ENCODE measurements at regions not wholly inside any gene's neighbourhood (a gene's known extent, or its start where the extent isn't known, plus 50 kb on each side); places are given as distances from the start of the nearest gene placed in this dataset.
"Not testable (repeated sequence)": the region's sequence is repeated elsewhere in the genome, so short reads cannot be mapped to it uniquely, and the experiment has no call there.

GRCh38 chr11:92008249-92008648 is 216.4 kb upstream of the FAT3 start:
- no peak for DNase-seq
- ChIA-PET POLR2A (no interaction called here), CTCF (no interaction called here)
- Mint-ChIP-seq H3K27me3 (no peaks in the 10 kb centered on the region), H3K36me3 (no peaks in the 10 kb centered on the region), H3K27ac (no peak overlapping the region), H3K9me3 (peaks cover 2 to 15% (median 8%) of the 10 kb centered on the region in 5 donors), H3K4me3 (no peak overlapping the region), H3K4me1 (no peaks in the 10 kb centered on the region)
- no peaks in the 10 kb centered on the region for H3K4me1 ChIP-seq (ENCODE audit: insufficient read depth, low read length)
- H3K36me3 ChIP-seq (ENCODE audit: insufficient read depth, low read length): no peaks in the 10 kb centered on the region
- H3K27ac ChIP-seq (ENCODE audit: low read depth, low read length): no peak overlapping the region
- H3K27me3 ChIP-seq (ENCODE audit: insufficient read depth, low read length, poor library complexity, severe bottlenecking): no peaks in the 10 kb centered on the region
- H3K4me3 ChIP-seq (ENCODE audit: low read length): no peak overlapping the region
- H3K9me3 ChIP-seq (ENCODE audit: low read length): no peaks in the 10 kb centered on the region

- no peaks in the 10 kb centered on the region for H3K36me3 Mint-ChIP-seq
- H3K4me3 ChIP-seq (ENCODE audit: low read length): no peak overlapping the region
- no peak overlapping the region for H3K27ac ChIP-seq (ENCODE audit: low read depth, low read length)
- no peaks in the 10 kb centered on the region for H3K4me1 Mint-ChIP-seq
- no peaks in the 10 kb centered on the region for H3K27me3 Mint-ChIP-seq
- CTCF ChIA-PET: no interaction called here
- peaks cover 0 to 11% (median 3%) of the 10 kb centered on the region in 5 donors for H3K9me3 Mint-ChIP-seq
- H3K27ac Mint-ChIP-seq: no peak overlapping the region
- POLR2A ChIA-PET: no interaction called here
- H3K9me3 ChIP-seq (ENCODE audit: low read length): no peaks in the 10 kb centered on the region
- H3K4me1 ChIP-seq (ENCODE audit: insufficient read depth, low read length): no peaks in the 10 kb centered on the region
- H3K27me3 ChIP-seq (ENCODE audit: insufficient read depth, low read length, poor library complexity, severe bottlenecking): no peaks in the 10 kb centered on the region
- no peak overlapping the region for H3K4me3 Mint-ChIP-seq
- DNase-seq: no peak
- H3K36me3 ChIP-seq (ENCODE audit: insufficient read depth, low read length): no peaks in the 10 kb centered on the region
These were observed 222.1 kb upstream of the FAT3 start for GRCh38 chr11:92002568-92002967.

- Mint-ChIP-seq H3K9me3 (peaks cover 0 to 19% (median 4%) of the 10 kb centered on the region in 5 donors), H3K4me1 (no peaks in the 10 kb centered on the region), H3K36me3 (no peaks in the 10 kb centered on the region), H3K27ac (no peak overlapping the region), H3K4me3 (no peak overlapping the region), H3K27me3 (no peaks in the 10 kb centered on the region)
- Histone ChIP-seq H3K27ac (ENCODE audit: low read depth, low read length) (no peak overlapping the region), H3K27me3 (ENCODE audit: insufficient read depth, low read length, poor library complexity, severe bottlenecking) (no peaks in the 10 kb centered on the region), H3K9me3 (ENCODE audit: low read length) (no peaks in the 10 kb centered on the region), H3K36me3 (ENCODE audit: insufficient read depth, low read length) (no peaks in the 10 kb centered on the region), H3K4me3 (ENCODE audit: low read length) (no peak overlapping the region), H3K4me1 (ENCODE audit: insufficient read depth, low read length) (no peaks in the 10 kb centered on the region)
- no peak for DNase-seq
- ChIA-PET CTCF (no interaction called here), POLR2A (no interaction called here)
These were observed 226.1 kb upstream of the FAT3 start for GRCh38 chr11:91998481-91998880.

DNA sequence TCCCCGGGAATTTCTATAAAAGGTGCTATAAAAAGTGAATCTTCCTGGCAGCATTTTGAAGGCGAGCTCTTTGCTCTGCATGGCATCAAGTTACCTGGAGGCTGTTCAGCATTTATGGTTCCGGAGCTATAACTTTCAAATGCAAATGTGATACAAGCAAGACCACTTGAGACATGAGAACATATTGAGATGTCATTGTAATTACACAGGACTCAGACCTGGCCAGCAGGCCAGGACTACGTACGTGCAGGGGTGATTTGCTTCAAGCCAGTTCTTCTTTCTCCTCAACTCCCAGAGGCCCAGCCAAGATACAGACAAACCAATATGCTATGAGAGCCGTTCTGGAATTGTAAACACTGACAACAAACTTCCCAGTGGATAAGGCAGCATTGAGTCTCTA is 227.4 kb upstream of the FAT3 start:
- Mint-ChIP-seq H3K36me3 (no peaks in the 10 kb centered on the region), H3K9me3 (peaks cover 3 to 14% (median 4%) of the 10 kb centered on the region in 5 donors), H3K4me1 (no peaks in the 10 kb centered on the region), H3K4me3 (no peak overlapping the region), H3K27ac (no peak overlapping the region), H3K27me3 (no peaks in the 10 kb centered on the region)
- H3K36me3 ChIP-seq (ENCODE audit: insufficient read depth, low read length): no peaks in the 10 kb centered on the region
- ChIA-PET POLR2A (no interaction called here), CTCF (no interaction called here)
- H3K4me1 ChIP-seq (ENCODE audit: insufficient read depth, low read length): no peaks in the 10 kb centered on the region
- no peak overlapping the region for H3K4me3 ChIP-seq (ENCODE audit: low read length)
- no peaks in the 10 kb centered on the region for H3K27me3 ChIP-seq (ENCODE audit: insufficient read depth, low read length, poor library complexity, severe bottlenecking)
- no peak overlapping the region for H3K27ac ChIP-seq (ENCODE audit: low read depth, low read length)
- H3K9me3 ChIP-seq (ENCODE audit: low read length): no peaks in the 10 kb centered on the region
- DNase-seq: no peak

DNA sequence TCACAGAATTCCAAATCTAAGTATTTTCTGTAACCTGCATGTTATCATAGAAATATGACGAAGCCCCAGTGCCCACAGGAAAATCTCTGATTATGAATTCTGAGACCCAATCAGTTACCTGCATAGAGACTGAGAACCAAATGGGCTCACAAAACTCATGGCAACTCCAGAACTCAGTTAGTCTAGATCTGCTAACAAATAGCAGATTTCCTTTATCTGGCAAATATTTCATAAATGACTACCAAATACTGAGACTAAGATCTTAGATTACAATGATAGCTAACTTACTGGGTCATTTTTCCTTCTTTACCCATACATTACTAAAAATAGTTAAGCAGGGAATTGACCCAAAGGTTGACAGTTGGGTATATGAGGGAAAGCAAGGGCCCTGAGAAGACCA is 228.1 kb upstream of the FAT3 start:
- Mint-ChIP-seq H3K4me3 (no peak overlapping the region), H3K9me3 (peaks cover 3 to 16% (median 4%) of the 10 kb centered on the region in 5 donors), H3K27me3 (no peaks in the 10 kb centered on the region), H3K27ac (no peak overlapping the region), H3K36me3 (no peaks in the 10 kb centered on the region), H3K4me1 (no peaks in the 10 kb centered on the region)
- no peaks in the 10 kb centered on the region for H3K4me1 ChIP-seq (ENCODE audit: insufficient read depth, low read length)
- CTCF ChIA-PET: no interaction called here
- H3K27ac ChIP-seq (ENCODE audit: low read depth, low read length): no peak overlapping the region
- no peak for DNase-seq
- no peaks in the 10 kb centered on the region for H3K9me3 ChIP-seq (ENCODE audit: low read length)
- POLR2A ChIA-PET: no interaction called here
- no peak overlapping the region for H3K4me3 ChIP-seq (ENCODE audit: low read length)
- no peaks in the 10 kb centered on the region for H3K36me3 ChIP-seq (ENCODE audit: insufficient read depth, low read length)
- H3K27me3 ChIP-seq (ENCODE audit: insufficient read depth, low read length, poor library complexity, severe bottlenecking): no peaks in the 10 kb centered on the region

DNA sequence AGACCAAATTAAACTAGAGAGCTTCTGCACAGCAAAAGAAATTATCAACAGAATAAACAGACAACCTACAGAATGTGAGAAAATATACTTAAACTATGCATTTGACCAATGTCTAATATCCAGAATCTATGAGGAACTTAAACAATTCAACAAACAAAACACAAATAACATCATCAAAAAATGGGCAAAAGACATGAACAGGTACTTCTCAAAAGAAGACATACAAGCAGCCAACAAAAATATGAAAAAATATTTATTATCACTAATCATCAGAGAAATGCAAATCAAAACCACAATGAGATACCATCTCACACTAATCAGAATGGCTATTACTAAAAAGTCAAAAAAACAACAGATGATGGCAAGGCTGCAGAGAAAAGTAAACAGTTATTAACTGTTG is 236.2 kb upstream of the FAT3 start:
- DNase-seq; POLR2A ChIA-PET; H3K27me3 ChIP-seq (ENCODE audit: insufficient read depth, low read length, poor library complexity, severe bottlenecking); H3K27me3 Mint-ChIP-seq; H3K36me3 Mint-ChIP-seq; H3K36me3 ChIP-seq (ENCODE audit: insufficient read depth, low read length); H3K27ac Mint-ChIP-seq; H3K9me3 ChIP-seq (ENCODE audit: low read length); H3K4me1 Mint-ChIP-seq; H3K27ac ChIP-seq (ENCODE audit: low read depth, low read length); CTCF ChIA-PET; H3K4me3 ChIP-seq (ENCODE audit: low read length); H3K4me1 ChIP-seq (ENCODE audit: insufficient read depth, low read length); H3K4me3 Mint-ChIP-seq: not testable (repeated sequence)
- peaks cover 5 to 25% (median 9%) of the 10 kb centered on the region in 5 donors for H3K9me3 Mint-ChIP-seq

DNA sequence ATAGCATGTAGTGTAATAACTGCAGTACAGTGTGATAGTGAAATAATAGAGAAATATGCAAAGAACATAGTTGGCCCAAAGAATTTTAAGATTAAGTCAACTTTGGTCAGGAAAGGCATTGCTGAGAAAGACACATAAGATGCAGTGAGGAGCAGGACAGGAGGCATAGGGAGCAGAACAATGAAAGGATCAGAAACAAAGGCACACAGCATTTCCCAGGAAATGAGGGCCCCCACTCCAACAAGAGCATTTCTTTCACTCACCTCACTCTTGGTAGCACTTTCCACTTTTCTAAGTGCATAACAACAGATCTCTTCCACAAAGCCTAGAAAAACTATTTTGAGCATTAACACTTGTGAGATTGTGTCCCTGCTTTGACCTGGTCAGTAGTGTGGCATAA is 238.4 kb upstream of the FAT3 start:
- Histone ChIP-seq H3K4me3 (ENCODE audit: low read length) (no peak overlapping the region), H3K27ac (ENCODE audit: low read depth, low read length) (no peak overlapping the region), H3K27me3 (ENCODE audit: insufficient read depth, low read length, poor library complexity, severe bottlenecking) (no peaks in the 10 kb centered on the region), H3K9me3 (ENCODE audit: low read length) (no peaks in the 10 kb centered on the region), H3K4me1 (ENCODE audit: insufficient read depth, low read length) (no peaks in the 10 kb centered on the region), H3K36me3 (ENCODE audit: insufficient read depth, low read length) (no peaks in the 10 kb centered on the region)
- H3K4me1 Mint-ChIP-seq: no peaks in the 10 kb centered on the region
- CTCF ChIA-PET: no interaction called here
- no peaks in the 10 kb centered on the region for H3K27me3 Mint-ChIP-seq
- POLR2A ChIA-PET: no interaction called here
- H3K9me3 Mint-ChIP-seq: peaks cover 5 to 32% (median 7%) of the 10 kb centered on the region in 5 donors
- H3K36me3 Mint-ChIP-seq: no peaks in the 10 kb centered on the region
- H3K27ac Mint-ChIP-seq: no peak overlapping the region
- no peak for DNase-seq
- H3K4me3 Mint-ChIP-seq: no peak overlapping the region

DNA sequence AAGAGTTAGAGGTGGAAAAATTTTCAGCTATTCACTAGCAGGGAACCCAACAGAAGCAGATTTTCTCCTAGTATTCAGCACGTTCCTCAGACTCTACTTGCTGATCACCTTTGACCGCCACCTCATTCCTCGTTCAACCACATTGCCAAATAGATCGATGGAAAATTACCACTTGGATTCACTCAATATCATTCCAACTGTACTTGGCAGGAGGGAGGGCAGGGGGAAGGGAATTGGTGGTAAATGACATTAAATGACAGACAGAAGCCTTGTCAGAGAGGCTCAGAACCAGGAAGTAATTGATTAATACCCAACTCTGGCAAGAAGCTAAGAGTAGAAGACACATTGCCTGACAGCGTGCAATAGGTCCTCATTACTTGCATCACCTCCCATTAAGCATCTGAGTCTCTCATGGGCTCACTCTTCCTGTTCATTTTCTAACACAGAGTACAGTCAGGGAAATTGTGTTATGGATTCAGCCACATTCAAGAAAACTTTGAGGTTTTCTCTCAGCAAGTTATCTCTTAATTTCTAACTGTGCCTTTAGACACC is 240.5 kb upstream of the FAT3 start:
- no peaks in the 10 kb centered on the region for H3K36me3 ChIP-seq (ENCODE audit: insufficient read depth, low read length)
- H3K4me1 Mint-ChIP-seq: no peaks in the 10 kb centered on the region
- H3K4me3 Mint-ChIP-seq: no peak overlapping the region
- H3K27me3 ChIP-seq (ENCODE audit: insufficient read depth, low read length, poor library complexity, severe bottlenecking): no peaks in the 10 kb centered on the region
- H3K9me3 Mint-ChIP-seq: peaks cover 5 to 34% (median 7%) of the 10 kb centered on the region in 5 donors
- H3K4me1 ChIP-seq (ENCODE audit: insufficient read depth, low read length): no peaks in the 10 kb centered on the region
- H3K27ac Mint-ChIP-seq: no peak overlapping the region
- no peak for DNase-seq
- H3K27me3 Mint-ChIP-seq: no peaks in the 10 kb centered on the region
- ChIA-PET POLR2A (no interaction called here), CTCF (no interaction called here)
- H3K36me3 Mint-ChIP-seq: no peaks in the 10 kb centered on the region
- no peak overlapping the region for H3K27ac ChIP-seq (ENCODE audit: low read depth, low read length)
- H3K9me3 ChIP-seq (ENCODE audit: low read length): no peaks in the 10 kb centered on the region
- no peak overlapping the region for H3K4me3 ChIP-seq (ENCODE audit: low read length)

DNA sequence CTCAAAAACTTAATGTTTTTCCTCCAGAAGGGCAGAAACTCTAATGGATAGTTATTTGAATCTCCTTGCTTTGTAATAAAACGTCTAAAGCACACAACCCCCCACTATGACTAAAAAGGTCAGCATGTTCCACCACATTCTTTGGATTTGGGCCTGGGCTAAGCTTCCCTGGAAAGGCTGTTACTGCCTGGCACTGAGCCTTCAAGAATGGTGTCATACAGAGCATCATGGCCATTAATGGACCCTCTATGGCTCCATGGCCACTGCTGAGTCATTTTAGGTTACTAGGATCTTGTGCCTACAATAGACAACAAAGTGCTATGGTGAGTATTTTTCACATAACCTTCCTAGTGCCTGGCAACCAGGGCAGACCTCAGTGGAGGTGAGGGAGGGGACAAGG is 242.6 kb upstream of the FAT3 start:
- Mint-ChIP-seq H3K27me3 (no peaks in the 10 kb centered on the region), H3K9me3 (peaks cover 4 to 27% (median 9%) of the 10 kb centered on the region in 5 donors), H3K27ac (no peak overlapping the region), H3K36me3 (no peaks in the 10 kb centered on the region), H3K4me3 (no peak overlapping the region), H3K4me1 (no peaks in the 10 kb centered on the region)
- Histone ChIP-seq H3K4me1 (ENCODE audit: insufficient read depth, low read length) (no peaks in the 10 kb centered on the region), H3K27me3 (ENCODE audit: insufficient read depth, low read length, poor library complexity, severe bottlenecking) (no peaks in the 10 kb centered on the region), H3K4me3 (ENCODE audit: low read length) (no peak overlapping the region), H3K27ac (ENCODE audit: low read depth, low read length) (no peak overlapping the region), H3K36me3 (ENCODE audit: insufficient read depth, low read length) (no peaks in the 10 kb centered on the region), H3K9me3 (ENCODE audit: low read length) (no peaks in the 10 kb centered on the region)
- ChIA-PET CTCF (no interaction called here), POLR2A (no interaction called here)
- no peak for DNase-seq

All from CD8-positive, alpha-beta memory T cell (primary cell).